K562 (cell line): ENCODE measurements at regions not wholly inside any gene's neighbourhood (a gene's known extent, or its start where the extent isn't known, plus 50 kb on each side); places are given as distances from the start of the nearest gene placed in this dataset.

ENCODE experiments used
- CEBPG ChIP-seq, 3 experiments: fragments of 200-800 bp in 1 of 3; sonication (Bioruptor generic) in 1 of 3; sonication (generic) in 1 of 3; formaldehyde crosslinking in 1 of 3; IDR thresholded peaks in 2 of 3; conservative IDR thresholded peaks in 1 of 3; 2 replicates each; pipeline versions ENCODE4 v1.6.1 to v1.8.0; 2016 to 2022; ENCODE audit warnings: missing compliant biosample characterization in 2 of 3, missing genetic modification characterization in 2 of 3, mild to moderate bottlenecking in 1 of 3, missing genetic modification reagents in 1 of 3
- NR1H2 ChIP-seq: sonication (generic); formaldehyde crosslinking; IDR thresholded peaks from 2 replicates; pipeline ENCODE4 v1.4.0; 2020; ENCODE audit warnings: mild to moderate bottlenecking, missing genetic modification reagents
- POLR3A ChIP-seq: IDR thresholded peaks from 2 replicates; pipeline ENCODE4 v1.6.1; 2011; ENCODE audit warnings: borderline replicate concordance, mild to moderate bottlenecking, moderate library complexity; ENCODE audit not compliant: insufficient read length, insufficient read depth; ENCODE audit errors: extremely low read depth
- PURB ChIP-seq: sonication (generic); formaldehyde crosslinking; IDR thresholded peaks from 2 replicates; pipeline ENCODE4 v1.9.0; 2021; ENCODE audit warnings: low read depth, mild to moderate bottlenecking, missing genetic modification reagents
- RERE ChIP-seq: sonication (generic); formaldehyde crosslinking; IDR thresholded peaks from 2 replicates; pipeline ENCODE4 v1.8.0; 2023; ENCODE audit warnings: missing genetic modification reagents, mild to moderate bottlenecking, borderline replicate concordance
- TGIF2 ChIP-seq: sonication (generic); formaldehyde crosslinking; IDR thresholded peaks from 2 replicates; pipeline ENCODE4 v1.8.1; 2022; ENCODE audit warnings: mild to moderate bottlenecking, missing genetic modification reagents, moderate library complexity
- ZNF431 ChIP-seq: sonication (generic); formaldehyde crosslinking; IDR thresholded peaks from 2 replicates; pipeline ENCODE4 v1.8.0; 2022; ENCODE audit warnings: mild to moderate bottlenecking, missing genetic modification reagents

- TF ChIP-seq RERE (CRISPR knock-in tag) (no peak), ZNF431 (CRISPR knock-in tag) (no peak), TGIF2 (CRISPR knock-in tag) (no peak), PURB (CRISPR knock-in tag) (no peak), CEBPG (CRISPR knock-in tag; IDR thresholded peaks at IDR 0.05) (no peak), CEBPG (tag; conservative IDR thresholded peaks at IDR 0.05 in 1 of 2, IDR thresholded peaks at IDR 0.05 in 1 of 2) (peak in 1 of 2 experiments; percentile 75; a peak in 2 of 4 replicates), POLR3A (no peak), NR1H2 (CRISPR knock-in tag) (no peak)
Observed at GRCh38 chr16:63735456-63735855, 1386.4 kb downstream of the CDH11 start (continued).
